B cell (primary cell): ENCODE measurements at regions not wholly inside any gene's neighbourhood (a gene's known extent, or its start where the extent isn't known, plus 50 kb on each side); places are given as distances from the start of the nearest gene placed in this dataset.

ENCODE experiments used
- ATAC-seq: fragments of 200-7000 bp; cut with Tn5 transposase; one replicate; pipeline ENCODE4 v1.10.0; 2021; ENCODE audit warnings: low read depth, mild to moderate bottlenecking, moderate number of reproducible peaks, moderate library complexity
- CTCF ChIA-PET: fragments of 350-600 bp; sonication (Branson Sonifier 250); formaldehyde crosslinking; loops from one replicate; lab custom pipeline; 2021; ENCODE audit warnings: antibody characterized with exemption, inconsistent platforms; lab: Charles Lee
- POLR2A ChIA-PET: fragments of 350-600 bp; sonication (Branson Sonifier 250); formaldehyde crosslinking; loops from one replicate; lab custom pipeline; 2021; ENCODE audit warnings: antibody characterized with exemption; lab: Charles Lee
- DNase-seq: peaks from one replicate; pipeline ENCODE4 v3.0.0; 2013
- H2AFZ ChIP-seq: 2 replicates; pipeline ENCODE4 v1.6.1; 2012; ENCODE audit warnings: mild to moderate bottlenecking, low read depth, low read length; ENCODE audit not compliant: insufficient read depth, poor library complexity, severe bottlenecking
- H3K27ac ChIP-seq, 2 donors: 1 replicate in 1 of 2; 2 replicates in 1 of 2; pipeline ENCODE4 v1.5.1; 2012 to 2013; ENCODE audit warnings: low read length in 2 of 2, mild to moderate bottlenecking in 2 of 2, moderate library complexity in 1 of 2
- H3K27me3 ChIP-seq, 4 experiments: fragments of 200-600 bp in 1 of 4; sonication (generic) in 1 of 4; replicated peaks in 1 of 4; 1 replicate in 2 of 4; 2 replicates in 2 of 4; pipeline versions ENCODE4 v1.6.1 to v1.7.0; 2013 to 2016; ENCODE audit warnings: low read length in 3 of 4, mild to moderate bottlenecking in 2 of 4, mixed read lengths in 1 of 4, moderate library complexity in 1 of 4; ENCODE audit not compliant: insufficient read depth in 4 of 4, control insufficient read depth in 3 of 4; ENCODE audit errors: control extremely low read depth in 1 of 4
- H3K36me3 ChIP-seq, 2 experiments: replicated peaks in 1 of 2; 1 replicate in 1 of 2; 2 replicates in 1 of 2; pipeline versions ENCODE4 v1.6.1 to v1.7.1; 2013; ENCODE audit warnings: low read length in 1 of 2; ENCODE audit not compliant: insufficient read depth in 2 of 2, control insufficient read depth in 1 of 2; ENCODE audit errors: control extremely low read depth in 1 of 2, extremely low read depth in 1 of 2
- H3K4me1 ChIP-seq, 2 donors: fragments of 200-600 bp in 1 of 2; sonication (generic) in 1 of 2; 1 replicate in 1 of 2; 2 replicates in 1 of 2; pipeline versions ENCODE4 v1.5.1 to v1.6.1; 2013 to 2017; ENCODE audit warnings: low read length in 2 of 2; ENCODE audit not compliant: control insufficient read depth in 2 of 2, insufficient read depth in 2 of 2
- H3K4me2 ChIP-seq: replicated peaks from 2 replicates; pipeline ENCODE3; 2012; ENCODE audit warnings: mild to moderate bottlenecking, low read depth, low read length; ENCODE audit not compliant: poor library complexity, severe bottlenecking
- H3K4me3 ChIP-seq, 5 experiments: fragments of 200-600 bp in 1 of 5; sonication (generic) in 1 of 5; 1 replicate in 3 of 5; 2 replicates in 2 of 5; pipeline versions ENCODE4 v1.5.1 to v1.7.0; 2011 to 2016; ENCODE audit warnings: low read length in 4 of 5, mild to moderate bottlenecking in 4 of 5, low read depth in 2 of 5, control low read depth in 1 of 5, moderate library complexity in 1 of 5; ENCODE audit not compliant: insufficient read depth in 1 of 5; ENCODE audit errors: control extremely low read depth in 1 of 5, extremely low read depth in 1 of 5
- H3K79me2 ChIP-seq: fragments of 200-600 bp; sonication (generic); one replicate; pipeline ENCODE4 v1.6.0; 2016; ENCODE audit warnings: low read length; ENCODE audit not compliant: control insufficient read depth, insufficient read depth
- H3K9ac ChIP-seq: fragments of 200-600 bp; sonication (generic); 2 replicates; pipeline ENCODE4 v1.6.1; 2017; ENCODE audit warnings: mild to moderate bottlenecking, low read length, moderate library complexity
- H3K9me3 ChIP-seq, 3 donors: one replicate each; pipeline versions ENCODE4 v1.6.1 to v1.7.1; 2013; ENCODE audit warnings: low read length in 2 of 3; ENCODE audit not compliant: control insufficient read depth in 2 of 3, insufficient read depth in 1 of 3; ENCODE audit errors: control extremely low read depth in 1 of 3
- H4K20me1 ChIP-seq: 2 replicates; pipeline ENCODE4 v1.6.0; 2012; ENCODE audit warnings: mild to moderate bottlenecking, low read length; ENCODE audit not compliant: insufficient read depth, control insufficient read depth, poor library complexity, severe bottlenecking
- H3K27ac Mint-ChIP-seq: one replicate; pipeline ENCODE4 v1.8.0; 2021; ENCODE audit warnings: mixed read lengths
- H3K27me3 Mint-ChIP-seq: one replicate; pipeline ENCODE4 v1.8.0; 2021; ENCODE audit warnings: mixed read lengths
- H3K4me1 Mint-ChIP-seq: one replicate; pipeline ENCODE4 v1.8.0; 2021; ENCODE audit warnings: mixed read lengths
- H3K4me3 Mint-ChIP-seq: one replicate; pipeline ENCODE4 v1.8.0; 2021; ENCODE audit warnings: mixed read lengths
- H3K9me3 Mint-ChIP-seq: one replicate; pipeline ENCODE4 v1.8.0; 2022; ENCODE audit warnings: mixed read lengths; ENCODE audit not compliant: insufficient read depth
- EZH2 ChIP-seq: IDR thresholded peaks from 2 replicates; pipeline ENCODE4 v1.6.1; 2012; ENCODE audit warnings: borderline replicate concordance, low read depth, mild to moderate bottlenecking, moderate library complexity, low read length; ENCODE audit not compliant: insufficient read depth, poor library complexity, severe bottlenecking
- WGBS: methylation state at CpG from one replicate; pipeline ENCODE4 v1.1.5; 2013; ENCODE audit warnings: missing lambda C conversion rate; ENCODE audit not compliant: insufficient coverage; 5-methylcytosine and 5-hydroxymethylcytosine counted together
- intact Hi-C: fragments of 100-400 bp; cut with micrococcal nuclease; formaldehyde crosslinking; loops from one replicate; pipeline ENCODE4 v1.10.0; 2022
- TF ChIP-seq, protein P1 (sequence below): fragments of 200-600 bp; IDR thresholded peaks from one replicate; pipeline ENCODE4 v1.8.0; 2022; ENCODE audit warnings: antibody characterized with exemption, mild to moderate bottlenecking

DNA sequence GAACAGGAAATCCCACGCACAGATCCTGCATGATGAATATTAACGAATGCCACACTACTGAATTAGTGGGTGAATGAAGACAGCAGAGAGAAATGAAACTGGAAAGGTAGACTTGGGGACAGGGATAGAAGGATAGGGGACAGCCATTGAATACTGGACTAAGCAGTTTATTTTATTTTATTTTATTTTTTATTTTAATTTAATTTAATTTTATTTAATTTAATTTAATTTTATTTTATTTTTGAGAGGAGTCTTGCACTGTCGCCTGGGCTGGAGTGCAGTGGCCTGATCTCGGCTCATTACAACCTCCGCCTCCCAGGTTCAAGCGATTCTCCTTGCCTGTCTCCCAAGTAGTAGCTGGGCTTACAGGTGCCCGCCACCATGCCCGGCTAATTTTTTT, 385.2 kb downstream of the GPAT3 start:
- no peaks in the 10 kb centered on the region for H4K20me1 ChIP-seq
- Mint-ChIP-seq H3K27ac (no peak overlapping the region), H3K27me3 (no peaks in the 10 kb centered on the region), H3K4me3 (no peak overlapping the region), H3K9me3 (no peaks in the 10 kb centered on the region), H3K4me1 (no peaks in the 10 kb centered on the region)
- H3K9ac ChIP-seq = no peak overlapping the region
- H2AFZ ChIP-seq = no peak overlapping the region
- intact Hi-C loops = no loop called here
- H3K4me3 ChIP-seq = no peak overlapping the region
- H3K4me2 ChIP-seq = no peak overlapping the region
- no peaks in the 10 kb centered on the region for H3K36me3 ChIP-seq
- CTCF ChIA-PET = no interaction called here
- no peaks in the 10 kb centered on the region for H3K4me1 ChIP-seq
- H3K9me3 ChIP-seq = peaks cover 0 to 3% (median 0%) of the 10 kb centered on the region in 3 donors
- ATAC-seq = no peak
- H3K27ac ChIP-seq = no peak overlapping the region
- 92% methylated on average over 8 of the region's 8 CpGs for WGBS
- DNase-seq = no peak
- H3K27me3 ChIP-seq = no peaks in the 10 kb centered on the region
- H3K79me2 ChIP-seq = no peaks in the 10 kb centered on the region
- TF ChIP-seq, protein P1, sequence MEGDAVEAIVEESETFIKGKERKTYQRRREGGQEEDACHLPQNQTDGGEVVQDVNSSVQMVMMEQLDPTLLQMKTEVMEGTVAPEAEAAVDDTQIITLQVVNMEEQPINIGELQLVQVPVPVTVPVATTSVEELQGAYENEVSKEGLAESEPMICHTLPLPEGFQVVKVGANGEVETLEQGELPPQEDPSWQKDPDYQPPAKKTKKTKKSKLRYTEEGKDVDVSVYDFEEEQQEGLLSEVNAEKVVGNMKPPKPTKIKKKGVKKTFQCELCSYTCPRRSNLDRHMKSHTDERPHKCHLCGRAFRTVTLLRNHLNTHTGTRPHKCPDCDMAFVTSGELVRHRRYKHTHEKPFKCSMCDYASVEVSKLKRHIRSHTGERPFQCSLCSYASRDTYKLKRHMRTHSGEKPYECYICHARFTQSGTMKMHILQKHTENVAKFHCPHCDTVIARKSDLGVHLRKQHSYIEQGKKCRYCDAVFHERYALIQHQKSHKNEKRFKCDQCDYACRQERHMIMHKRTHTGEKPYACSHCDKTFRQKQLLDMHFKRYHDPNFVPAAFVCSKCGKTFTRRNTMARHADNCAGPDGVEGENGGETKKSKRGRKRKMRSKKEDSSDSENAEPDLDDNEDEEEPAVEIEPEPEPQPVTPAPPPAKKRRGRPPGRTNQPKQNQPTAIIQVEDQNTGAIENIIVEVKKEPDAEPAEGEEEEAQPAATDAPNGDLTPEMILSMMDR = no peak
- TF ChIP-seq EZH2 = no peak
- POLR2A ChIA-PET = no interaction called here

DNA sequence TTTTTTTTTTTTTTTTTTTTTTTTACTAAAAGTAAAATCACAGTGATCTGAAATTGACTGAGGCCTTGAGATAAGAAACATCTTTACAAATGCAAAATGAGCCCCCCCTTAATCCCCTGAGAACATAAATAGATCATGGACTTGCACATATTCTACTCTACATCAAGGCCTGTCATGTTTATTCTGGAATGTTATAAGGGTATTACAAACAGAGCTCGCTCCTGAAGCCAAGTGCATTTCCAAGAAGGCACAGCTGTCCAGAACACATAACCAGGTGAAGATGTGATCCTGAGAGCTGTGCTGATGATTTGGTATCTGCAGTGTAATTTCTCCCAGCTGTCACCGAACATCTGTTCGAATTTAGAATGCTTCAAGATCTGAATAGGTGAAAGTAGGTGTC, 384.5 kb downstream of the GPAT3 start:
- no peak overlapping the region for H3K4me3 ChIP-seq
- H4K20me1 ChIP-seq = no peaks in the 10 kb centered on the region
- ChIA-PET POLR2A (no interaction called here), CTCF (no interaction called here)
- H2AFZ ChIP-seq = no peak overlapping the region
- no peaks in the 10 kb centered on the region for H3K79me2 ChIP-seq
- H3K4me1 Mint-ChIP-seq = no peaks in the 10 kb centered on the region
- ATAC-seq (no peak), DNase-seq (no peak)
- no peak overlapping the region for H3K27ac ChIP-seq
- H3K27me3 Mint-ChIP-seq = no peaks in the 10 kb centered on the region
- H3K4me2 ChIP-seq = no peak overlapping the region
- H3K36me3 ChIP-seq = no peaks in the 10 kb centered on the region
- intact Hi-C loops = no loop called here
- TF ChIP-seq, protein P1 = no peak
- no peak for TF ChIP-seq EZH2
- H3K4me1 ChIP-seq = no peaks in the 10 kb centered on the region
- no peaks in the 10 kb centered on the region for H3K9me3 Mint-ChIP-seq
- WGBS = 82% methylated on average over 3 of the region's 3 CpGs
- no peak overlapping the region for H3K27ac Mint-ChIP-seq
- no peaks in the 10 kb centered on the region for H3K27me3 ChIP-seq
- H3K9me3 ChIP-seq = peaks cover 0 to 3% (median 0%) of the 10 kb centered on the region in 3 donors
- no peak overlapping the region for H3K4me3 Mint-ChIP-seq
- no peak overlapping the region for H3K9ac ChIP-seq
